Upper lobe of right lung (tissue), 1 donor: ENCODE measurements at regions not wholly inside any gene's neighbourhood (a gene's known extent, or its start where the extent isn't known, plus 50 kb on each side); places are given as distances from the start of the nearest gene placed in this dataset.

Experiments used
- ATAC-seq: fragments of 200-7000 bp; cut with Tn5 transposase; one replicate; pipeline ENCODE4 v1.9.1; 2020; ENCODE audit warnings: mild to moderate bottlenecking, moderate library complexity
- DNase-seq: peaks from one replicate; pipeline ENCODE4 v3.0.0-alpha.2; 2020
- H3K27ac ChIP-seq: fragments of 200-600 bp; one replicate; pipeline ENCODE4 v1.8.0; 2022
- H3K27me3 ChIP-seq: fragments of 200-600 bp; one replicate; pipeline ENCODE4 v1.8.0; 2022; ENCODE audit warnings: mild to moderate bottlenecking
- H3K36me3 ChIP-seq: fragments of 200-600 bp; one replicate; pipeline ENCODE4 v1.8.0; 2022
- H3K4me1 ChIP-seq: fragments of 200-600 bp; one replicate; pipeline ENCODE4 v1.8.0; 2022
- H3K4me3 ChIP-seq: fragments of 200-600 bp; one replicate; pipeline ENCODE4 v1.8.0; 2022; ENCODE audit warnings: mild to moderate bottlenecking
- H3K9me3 ChIP-seq: fragments of 200-600 bp; one replicate; pipeline ENCODE4 v1.8.0; 2022
- intact Hi-C: fragments of 100-400 bp; cut with DNase I; formaldehyde crosslinking; loops from one replicate; pipeline ENCODE4 v1.11.0; 2022
- TF ChIP-seq, protein P1 (sequence below): fragments of 200-600 bp; IDR thresholded peaks from one replicate; pipeline ENCODE4 v1.8.0; 2022; ENCODE audit warnings: antibody characterized with exemption
- donor health status: DM: no; HTN: yes; CAD: no; lungs with severe emphysema.

DNA sequence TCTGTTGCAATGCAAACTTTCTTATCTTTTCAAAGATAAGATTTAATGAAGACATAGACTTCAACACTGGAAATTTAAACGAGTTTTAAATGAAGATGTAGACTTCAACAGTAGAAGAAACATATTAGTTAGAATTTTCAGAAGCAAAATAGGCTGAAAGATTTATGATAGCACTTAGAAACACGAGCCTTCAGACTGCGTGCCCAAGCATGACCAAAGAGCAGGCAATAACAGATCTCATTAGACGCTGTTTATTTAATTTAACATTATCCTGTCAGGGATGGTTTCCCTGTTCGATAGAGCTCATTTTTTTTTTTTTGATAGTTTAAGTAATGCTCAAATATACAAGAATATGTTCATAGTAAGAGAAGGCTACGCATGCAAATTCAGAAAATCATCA is 604.7 kb upstream of the SOX9 start:
- intact Hi-C loops: no loop called here
- no peaks in the 10 kb centered on the region for H3K9me3 ChIP-seq
- TF ChIP-seq, protein P1, sequence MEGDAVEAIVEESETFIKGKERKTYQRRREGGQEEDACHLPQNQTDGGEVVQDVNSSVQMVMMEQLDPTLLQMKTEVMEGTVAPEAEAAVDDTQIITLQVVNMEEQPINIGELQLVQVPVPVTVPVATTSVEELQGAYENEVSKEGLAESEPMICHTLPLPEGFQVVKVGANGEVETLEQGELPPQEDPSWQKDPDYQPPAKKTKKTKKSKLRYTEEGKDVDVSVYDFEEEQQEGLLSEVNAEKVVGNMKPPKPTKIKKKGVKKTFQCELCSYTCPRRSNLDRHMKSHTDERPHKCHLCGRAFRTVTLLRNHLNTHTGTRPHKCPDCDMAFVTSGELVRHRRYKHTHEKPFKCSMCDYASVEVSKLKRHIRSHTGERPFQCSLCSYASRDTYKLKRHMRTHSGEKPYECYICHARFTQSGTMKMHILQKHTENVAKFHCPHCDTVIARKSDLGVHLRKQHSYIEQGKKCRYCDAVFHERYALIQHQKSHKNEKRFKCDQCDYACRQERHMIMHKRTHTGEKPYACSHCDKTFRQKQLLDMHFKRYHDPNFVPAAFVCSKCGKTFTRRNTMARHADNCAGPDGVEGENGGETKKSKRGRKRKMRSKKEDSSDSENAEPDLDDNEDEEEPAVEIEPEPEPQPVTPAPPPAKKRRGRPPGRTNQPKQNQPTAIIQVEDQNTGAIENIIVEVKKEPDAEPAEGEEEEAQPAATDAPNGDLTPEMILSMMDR: no peak

GRCh38 chr17:71519285-71519684 is 601.5 kb upstream of the SOX9 start:
- Histone ChIP-seq H3K36me3 (no peaks in the 10 kb centered on the region), H3K4me1 (no peaks in the 10 kb centered on the region), H3K9me3 (no peaks in the 10 kb centered on the region), H3K4me3 (no peak overlapping the region), H3K27me3 (no peaks in the 10 kb centered on the region), H3K27ac (no peak overlapping the region)
- TF ChIP-seq, protein P1: no peak
- no peak for DNase-seq
- intact Hi-C loops: no loop called here
- ATAC-seq: no peak

More for the DNA sequence above, 604.7 kb upstream of the SOX9 start:
- Histone ChIP-seq H3K27ac (no peak overlapping the region), H3K4me1 (no peaks in the 10 kb centered on the region), H3K4me3 (no peak overlapping the region), H3K36me3 (no peaks in the 10 kb centered on the region), H3K27me3 (no peaks in the 10 kb centered on the region)
- DNase-seq (no peak), ATAC-seq (no peak)

DNA sequence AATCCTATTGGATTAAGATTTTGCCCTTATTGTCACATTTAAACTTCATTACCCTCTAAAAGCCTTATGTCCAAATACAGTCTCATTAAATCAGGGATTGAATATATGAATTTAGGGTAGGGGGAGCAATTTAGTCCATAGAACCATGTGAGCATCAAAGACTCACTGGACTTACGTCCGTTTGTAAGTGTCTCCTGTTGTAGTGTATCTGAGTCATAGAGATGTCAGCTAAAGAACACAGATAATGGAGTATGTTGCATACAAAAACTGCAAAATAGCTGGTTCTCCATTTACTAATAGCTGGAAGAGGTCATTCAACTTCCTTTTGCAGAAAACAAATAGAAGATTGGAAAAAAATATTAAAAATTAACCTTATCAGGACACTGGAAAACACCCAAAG is 599.1 kb upstream of the SOX9 start:
- Histone ChIP-seq H3K27ac (no peak overlapping the region), H3K9me3 (no peaks in the 10 kb centered on the region), H3K27me3 (no peaks in the 10 kb centered on the region), H3K4me1 (no peaks in the 10 kb centered on the region), H3K36me3 (no peaks in the 10 kb centered on the region), H3K4me3 (no peak overlapping the region)
- ATAC-seq (no peak), DNase-seq (no peak)
- TF ChIP-seq, protein P1: no peak
- intact Hi-C loops: no loop called here

DNA sequence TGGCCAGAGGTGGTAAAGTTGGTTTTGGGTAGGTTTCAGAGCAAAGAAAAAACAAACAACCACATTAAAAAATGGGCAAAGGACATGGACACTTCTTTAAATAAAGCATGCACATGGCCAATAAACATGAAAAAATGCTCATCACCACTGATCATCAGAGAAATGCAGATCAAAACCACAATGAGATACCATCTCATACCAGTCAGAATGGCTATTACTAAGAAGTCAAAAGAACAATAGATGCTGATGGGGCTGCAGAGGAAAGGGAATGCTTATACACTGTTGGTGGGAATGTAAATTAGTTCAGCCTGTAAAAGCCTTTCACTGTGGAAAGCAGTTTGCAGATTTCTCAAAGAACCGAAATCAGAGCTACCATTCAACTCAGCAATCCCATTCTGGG is 598.4 kb upstream of the SOX9 start:
- no peaks in the 10 kb centered on the region for H3K4me1 ChIP-seq
- no peaks in the 10 kb centered on the region for H3K36me3 ChIP-seq
- no peak for ATAC-seq
- TF ChIP-seq, protein P1: no peak
- no peak overlapping the region for H3K4me3 ChIP-seq
- no peaks in the 10 kb centered on the region for H3K27me3 ChIP-seq
- DNase-seq: no peak
- intact Hi-C loops: no loop called here
- H3K9me3 ChIP-seq: no peaks in the 10 kb centered on the region
- H3K27ac ChIP-seq: no peak overlapping the region

DNA sequence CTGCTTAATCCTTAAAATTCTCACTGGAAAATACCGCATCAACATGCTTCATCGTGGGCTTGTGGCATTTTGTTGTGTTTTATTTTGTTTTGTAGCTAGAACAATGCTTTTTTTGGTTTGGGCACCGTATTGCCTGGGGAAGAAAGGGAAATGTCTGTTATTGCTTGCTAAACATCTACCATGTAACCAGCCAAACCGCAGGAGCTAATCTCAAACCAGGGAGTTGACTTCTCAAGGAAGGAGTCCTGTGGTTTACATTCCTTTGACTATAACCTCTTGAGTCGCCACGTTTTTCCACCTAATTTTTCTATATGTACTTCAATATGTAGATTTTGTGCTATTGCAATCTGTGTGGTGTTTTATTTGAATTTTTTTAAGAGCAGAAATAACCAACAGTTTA is 593.5 kb upstream of the SOX9 start:
- no peak overlapping the region for H3K27ac ChIP-seq
- intact Hi-C loops: no loop called here
- no peaks in the 10 kb centered on the region for H3K9me3 ChIP-seq

GRCh38 chr17:71528210-71528609 is 592.6 kb upstream of the SOX9 start:
- H3K27me3 ChIP-seq: no peaks in the 10 kb centered on the region
- intact Hi-C loops: no loop called here
- no peak for ATAC-seq
- no peaks in the 10 kb centered on the region for H3K9me3 ChIP-seq
- H3K4me1 ChIP-seq: no peaks in the 10 kb centered on the region
- DNase-seq: no peak
- no peaks in the 10 kb centered on the region for H3K36me3 ChIP-seq
- no peak overlapping the region for H3K4me3 ChIP-seq
- TF ChIP-seq, protein P1: no peak
- H3K27ac ChIP-seq: no peak overlapping the region

More for the DNA sequence above, 593.5 kb upstream of the SOX9 start:
- Histone ChIP-seq H3K4me1 (no peaks in the 10 kb centered on the region), H3K36me3 (no peaks in the 10 kb centered on the region), H3K27me3 (no peaks in the 10 kb centered on the region), H3K4me3 (no peak overlapping the region)
- DNase-seq (no peak), ATAC-seq (no peak)
- TF ChIP-seq, protein P1: no peak
